ENCODE measurements at regions not wholly inside any gene's neighbourhood (a gene's known extent, or its start where the extent isn't known, plus 50 kb on each side); places are given as distances from the start of the nearest gene placed in this dataset.
A peak's percentile ranks its signal among the peaks of the same experiment; 100 is the strongest.
"Not testable (repeated sequence)": the region's sequence is repeated elsewhere in the genome, so short reads cannot be mapped to it uniquely, and the experiment has no call there.

GRCh38 chr18:76720683-76721082 lies 101.7 kb upstream of the ZNF236 start:
- peak; percentile 13 for DNase-seq

DNA sequence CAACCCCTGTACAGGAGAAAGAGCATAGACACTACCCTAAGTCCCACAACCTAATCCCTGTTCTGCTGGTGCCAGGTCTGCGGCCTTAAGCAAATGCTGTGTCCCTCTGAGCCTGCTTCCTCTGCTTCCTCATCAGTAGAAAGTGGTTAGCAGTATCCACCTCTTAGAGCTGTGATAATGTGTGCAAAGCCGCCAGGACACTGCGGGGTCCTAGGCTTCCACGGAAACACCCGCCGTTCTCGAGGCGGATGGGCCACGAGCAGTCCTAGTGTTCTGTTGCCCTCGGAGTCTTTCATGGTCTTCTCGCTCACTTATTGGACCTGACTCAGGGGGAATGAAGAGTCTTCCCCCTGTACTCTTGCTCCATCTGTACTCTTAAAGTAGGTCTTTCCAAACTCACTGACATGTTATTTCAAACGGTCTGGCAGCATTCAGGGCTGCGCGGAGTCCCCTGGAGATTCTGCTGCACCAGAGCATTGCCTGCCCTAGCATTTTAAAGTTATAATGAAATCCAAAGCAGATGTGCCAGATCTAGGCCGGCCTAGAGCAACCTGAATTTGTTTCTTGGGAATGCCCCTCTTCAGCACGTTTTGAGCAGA lies 107.2 kb upstream of the ZNF236 start:
- no peak for DNase-seq

DNA sequence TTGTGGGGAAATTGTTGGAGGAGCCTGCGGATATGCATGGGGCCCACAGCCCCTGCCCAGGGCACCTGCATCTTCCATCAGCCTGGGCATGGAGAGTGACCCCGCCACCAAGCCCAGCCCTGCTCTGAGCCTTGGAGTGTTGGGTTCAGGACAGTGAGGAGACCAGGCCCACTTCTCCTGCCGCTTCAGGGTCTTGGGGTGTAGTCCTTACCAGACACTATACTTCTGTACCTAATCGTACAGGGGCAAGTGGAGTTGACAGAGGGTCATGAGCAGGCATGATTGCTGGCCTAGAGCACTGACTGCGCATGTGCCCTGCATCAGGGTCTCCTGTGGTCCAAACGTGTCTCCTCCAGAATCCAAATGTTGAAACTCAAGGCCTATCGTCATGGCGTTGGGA lies 108.9 kb upstream of the ZNF236 start:
- DNase-seq, result no peak

- no peak for DNase-seq
Observed at GRCh38 chr18:76712511-76713140, 109.7 kb upstream of the ZNF236 start.

DNA sequence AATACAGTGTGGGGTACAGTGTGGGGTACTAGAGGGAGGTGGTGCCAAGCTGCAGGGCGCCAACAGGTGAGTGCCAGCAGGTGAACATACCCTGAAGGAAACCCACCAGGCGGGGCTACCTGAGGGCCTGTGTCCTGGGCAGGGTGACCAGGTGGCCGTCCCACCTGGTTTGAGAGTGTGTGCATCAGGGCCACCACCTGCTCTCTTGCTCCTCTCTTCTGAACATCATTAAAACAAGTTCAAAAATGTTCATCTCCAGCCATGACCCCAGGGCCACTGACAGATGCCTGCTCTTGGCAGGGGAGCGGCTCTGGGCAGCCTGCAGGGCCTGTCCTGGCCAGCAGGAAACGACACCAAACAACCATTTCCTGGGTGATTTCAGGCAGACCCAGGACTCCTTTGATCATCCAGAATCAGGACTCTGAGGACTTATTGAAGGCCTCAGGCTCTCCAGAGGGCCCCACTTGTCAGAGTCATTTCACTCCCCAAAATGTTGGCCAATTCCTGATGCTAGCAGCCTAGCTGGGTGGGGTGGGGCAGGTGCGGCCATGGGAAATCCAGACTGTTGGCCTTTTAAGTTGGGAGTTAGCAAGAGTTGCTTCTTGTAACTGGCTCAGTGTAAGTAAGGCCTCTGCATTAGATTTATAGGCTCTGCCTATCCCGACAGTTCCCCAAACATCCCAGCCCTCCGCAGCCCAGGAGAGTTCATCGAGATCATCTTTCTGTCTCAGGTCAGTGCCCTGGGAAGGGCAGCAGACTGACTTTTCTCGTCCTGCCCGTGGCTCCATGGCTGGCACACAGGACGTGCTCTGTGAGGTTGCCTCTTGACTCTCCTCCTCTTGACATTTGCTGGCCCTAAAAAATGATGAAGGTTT lies 111.5 kb upstream of the ZNF236 start:
- DNase-seq, result no peak

- DNase-seq, result peak; percentile 63
Observed at GRCh38 chr18:76709659-76710645, 112.4 kb upstream of the ZNF236 start.

- DNase-seq, result no peak
Observed at GRCh38 chr18:76708722-76709353, 113.5 kb upstream of the ZNF236 start.

DNA sequence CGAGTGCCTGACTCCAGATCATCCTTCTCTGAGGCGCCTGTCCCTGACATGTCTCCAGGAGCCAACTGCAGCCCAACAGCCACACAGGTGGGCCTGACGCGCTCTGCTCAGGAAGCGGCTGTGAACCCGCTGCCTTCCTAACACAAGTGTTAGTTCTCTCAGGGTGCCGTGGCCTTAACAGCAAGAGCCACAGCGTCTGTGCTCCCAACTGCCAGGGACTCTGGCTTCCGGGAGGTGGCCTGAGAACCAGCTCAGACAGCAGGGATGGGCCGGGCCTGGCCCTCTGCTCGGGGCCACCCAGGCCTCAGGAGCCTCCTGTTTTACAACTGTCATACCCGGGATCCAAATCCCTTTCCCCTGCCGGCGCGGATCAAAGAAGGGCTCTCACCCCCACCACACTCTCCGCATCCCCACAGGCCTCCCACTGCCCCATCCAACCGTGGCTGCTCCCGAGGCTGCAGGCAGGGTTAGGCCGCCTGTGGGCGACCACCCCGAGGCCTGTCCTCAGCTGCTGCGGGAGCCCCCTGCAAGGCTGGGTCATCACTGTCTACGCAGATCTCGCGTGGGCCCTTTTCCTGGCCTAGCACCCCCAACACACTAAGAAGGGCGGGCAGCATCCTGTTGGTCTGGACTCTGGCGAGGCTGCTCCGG lies 114.2 kb upstream of the ZNF236 start:
- no peak for DNase-seq

DNA sequence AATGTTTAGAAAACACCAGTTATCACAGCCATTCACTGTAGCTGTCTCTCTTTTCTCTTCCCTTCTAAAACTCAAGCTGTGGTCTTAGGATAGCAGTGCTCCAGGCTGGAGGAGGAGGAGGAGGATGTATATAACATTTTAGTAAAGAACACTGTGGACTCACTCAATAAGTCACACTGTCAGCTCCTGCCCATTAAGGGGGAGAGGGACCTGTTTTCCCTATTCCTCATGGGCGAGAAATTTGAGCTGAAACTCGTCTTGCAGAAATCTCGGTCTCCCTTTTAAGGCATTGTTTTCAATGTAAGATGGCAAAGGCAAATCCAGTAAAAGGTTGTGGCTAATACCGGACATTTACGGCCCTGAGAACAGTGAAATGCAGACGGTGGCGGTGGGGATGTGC lies 114.8 kb upstream of the ZNF236 start:
- no peak for DNase-seq

DNA sequence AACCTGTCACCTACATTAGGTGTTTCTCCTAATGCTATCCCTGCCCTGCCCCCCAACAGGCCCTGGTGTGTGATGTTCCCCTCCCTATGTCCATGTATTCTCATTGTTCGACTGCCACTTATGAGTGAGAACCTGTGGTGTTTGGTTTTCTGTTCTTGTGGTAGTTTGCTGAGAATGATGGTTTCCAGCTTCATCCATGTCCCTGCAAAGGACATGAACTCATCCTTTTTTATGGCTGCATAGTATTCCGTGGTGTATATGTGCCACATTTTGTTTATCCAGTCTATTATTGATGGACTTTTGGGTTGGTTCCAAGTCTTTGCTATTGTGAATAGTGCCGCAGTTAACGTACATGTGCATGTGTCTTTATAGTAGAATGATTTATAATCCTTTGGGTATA lies 117.8 kb upstream of the ZNF236 start:
- not testable (repeated sequence) for DNase-seq

- DNase-seq, result no peak
Observed at GRCh38 chr18:76699923-76700322, 122.4 kb upstream of the ZNF236 start.

DNA sequence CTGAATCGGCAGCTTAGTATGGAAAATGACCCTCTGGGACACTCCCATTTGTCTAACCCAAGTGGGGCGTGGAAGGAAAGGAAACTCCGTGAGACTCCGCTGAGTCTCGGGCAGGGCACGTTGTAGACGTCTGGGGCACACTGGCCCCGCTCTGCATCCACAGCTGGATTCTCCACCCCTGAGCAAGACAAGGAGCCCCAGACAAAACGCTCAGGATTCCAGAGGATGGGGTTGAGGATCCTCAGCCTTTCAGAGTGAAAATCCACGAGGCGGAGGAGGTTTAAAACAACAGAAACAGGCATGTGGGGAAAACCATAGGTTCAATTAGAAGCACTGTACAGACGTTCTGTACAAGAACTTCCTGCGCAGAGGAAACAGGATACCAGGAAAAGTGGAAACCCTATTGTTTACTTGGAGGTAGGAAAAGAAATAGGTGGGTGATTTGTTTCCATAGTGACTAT lies 124.9 kb upstream of the ZNF236 start:
- DNase-seq, result no peak

DNA sequence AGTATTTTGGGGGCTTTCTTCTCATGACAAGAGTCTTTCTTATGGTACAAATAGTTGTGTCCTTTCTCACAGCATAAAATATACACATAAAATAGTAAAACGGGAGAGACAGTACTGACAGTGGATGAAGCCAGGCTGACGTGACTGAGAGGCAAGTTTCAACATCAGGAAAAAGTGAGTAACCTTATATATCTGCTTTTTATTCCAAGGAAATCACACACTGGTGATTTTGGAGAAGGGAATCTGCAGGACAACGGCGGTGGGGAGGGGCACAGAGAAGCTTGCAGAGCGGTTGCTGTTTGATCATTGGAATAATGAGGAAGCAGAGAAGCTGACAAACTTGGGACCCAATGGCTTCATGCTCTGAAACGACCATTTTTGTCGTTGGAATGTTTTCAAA lies 130.6 kb upstream of the ZNF236 start:
- no peak for DNase-seq

DNA sequence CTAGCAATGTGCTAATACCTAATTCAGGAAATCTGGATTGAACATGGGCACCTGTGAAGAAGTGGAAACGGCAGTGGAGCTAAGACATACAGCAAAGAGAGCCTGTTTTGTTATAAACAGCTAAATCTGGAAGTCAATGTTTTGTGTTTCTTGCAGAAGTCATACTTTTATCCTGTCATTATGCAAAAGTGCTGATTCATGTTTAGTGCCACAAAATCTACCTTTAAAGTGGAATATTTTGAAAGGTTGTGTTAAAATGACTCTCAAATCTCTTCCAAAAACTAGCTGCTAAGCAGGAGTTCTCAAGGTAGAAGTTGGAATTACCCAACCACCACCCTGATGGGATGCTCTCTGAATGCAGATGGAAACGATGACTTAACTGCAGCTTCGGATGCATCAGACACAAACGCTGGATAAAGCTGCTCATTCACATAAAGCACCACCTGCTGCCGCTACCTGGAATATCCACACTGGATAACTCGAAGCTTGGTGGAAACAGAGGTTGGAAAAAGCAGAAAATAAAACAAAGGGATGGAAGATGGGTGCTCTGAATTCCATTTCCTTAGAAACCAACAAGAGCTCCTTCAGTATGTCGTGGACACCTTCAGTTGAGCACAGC lies 132.6 kb upstream of the ZNF236 start:
- DNase-seq, result no peak

GRCh38 chr18:76688724-76689472 lies 133.5 kb upstream of the ZNF236 start:
- DNase-seq, result no peak

DNA sequence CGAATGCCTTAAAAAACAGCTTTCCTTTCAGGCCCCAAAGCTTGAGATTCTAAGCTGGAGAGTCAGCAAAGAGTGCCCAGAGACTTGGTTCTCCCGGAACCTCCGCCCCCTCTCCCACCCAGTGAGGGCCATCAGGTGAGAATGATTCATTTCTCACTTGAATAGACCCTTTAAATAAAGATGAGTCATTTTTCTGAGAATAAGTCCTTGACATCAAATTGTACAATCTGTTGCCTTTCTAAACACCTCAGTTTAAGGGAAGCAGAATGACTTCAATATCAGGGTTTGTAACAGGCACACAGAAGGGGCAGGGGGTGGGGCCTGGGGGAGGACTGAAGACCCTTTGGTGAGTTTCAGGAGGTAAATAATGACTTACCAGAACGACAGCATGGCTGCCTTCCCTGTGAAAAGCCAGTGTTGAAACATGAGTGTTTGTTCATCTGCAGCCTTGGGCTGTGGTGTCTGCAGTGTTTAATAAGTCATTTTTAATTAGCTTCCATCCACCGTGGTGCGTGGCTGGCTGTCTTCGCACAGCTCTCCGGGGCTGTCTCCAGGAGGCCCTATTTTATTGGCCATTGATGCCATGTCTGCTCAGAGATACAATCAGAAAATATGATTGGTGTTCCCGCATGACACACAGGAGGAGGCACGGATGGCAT lies 134.9 kb upstream of the ZNF236 start:
- DNase-seq, result peak; percentile 44

DNA sequence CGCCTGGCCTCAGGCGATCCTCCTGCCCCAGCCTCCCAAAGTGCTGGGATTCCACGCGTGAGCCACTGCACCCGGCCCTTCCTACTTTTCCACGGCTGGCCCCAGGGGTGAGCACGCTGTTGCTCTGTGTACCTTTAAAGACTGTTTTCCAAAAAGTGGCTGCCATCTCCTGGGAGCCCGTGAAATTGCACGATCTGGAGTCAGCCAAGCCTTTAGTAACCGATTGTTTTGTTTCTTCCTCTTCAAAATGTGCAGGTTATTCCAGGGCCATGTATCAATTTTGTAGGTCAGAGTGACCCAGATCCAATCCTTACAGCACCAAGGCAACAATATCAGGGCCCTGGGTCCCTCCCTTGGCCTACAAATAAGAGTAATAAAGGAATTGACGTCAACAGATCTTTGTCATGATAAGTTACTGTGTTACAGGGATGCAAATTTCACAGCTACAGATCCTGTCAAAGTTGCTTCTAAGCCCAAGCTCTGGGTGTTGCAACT lies 135.6 kb upstream of the ZNF236 start:
- DNase-seq, result peak; percentile 39

GRCh38 chr18:76685860-76686259 lies 136.5 kb upstream of the ZNF236 start:
- no peak for DNase-seq

GRCh38 chr18:76685402-76685801 lies 137.0 kb upstream of the ZNF236 start:
- DNase-seq, result no peak

DNA sequence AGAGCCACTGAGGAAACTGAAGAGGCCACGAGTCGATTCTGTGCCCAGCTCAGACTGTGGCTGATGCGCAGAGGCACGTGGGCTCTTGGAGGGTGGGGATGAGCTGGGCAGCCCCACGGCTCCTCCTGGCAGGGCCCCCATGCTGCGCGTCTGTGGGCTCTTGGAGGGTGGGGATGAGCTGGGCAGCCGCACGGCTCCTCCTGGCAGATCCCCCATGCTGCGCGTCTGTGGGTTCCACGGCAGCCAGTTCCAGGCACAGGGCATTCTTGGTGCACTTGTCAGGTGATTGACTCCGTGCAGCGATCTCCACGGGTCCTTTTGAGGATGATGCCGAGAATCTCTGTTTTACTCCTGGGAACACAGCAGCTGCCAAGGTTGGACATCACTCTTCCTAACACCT lies 138.1 kb upstream of the ZNF236 start:
- DNase-seq, result no peak
